ENCODE measurements at regions not wholly inside any gene's neighbourhood (a gene's known extent, or its start where the extent isn't known, plus 50 kb on each side); places are given as distances from the start of the nearest gene placed in this dataset.

DNA sequence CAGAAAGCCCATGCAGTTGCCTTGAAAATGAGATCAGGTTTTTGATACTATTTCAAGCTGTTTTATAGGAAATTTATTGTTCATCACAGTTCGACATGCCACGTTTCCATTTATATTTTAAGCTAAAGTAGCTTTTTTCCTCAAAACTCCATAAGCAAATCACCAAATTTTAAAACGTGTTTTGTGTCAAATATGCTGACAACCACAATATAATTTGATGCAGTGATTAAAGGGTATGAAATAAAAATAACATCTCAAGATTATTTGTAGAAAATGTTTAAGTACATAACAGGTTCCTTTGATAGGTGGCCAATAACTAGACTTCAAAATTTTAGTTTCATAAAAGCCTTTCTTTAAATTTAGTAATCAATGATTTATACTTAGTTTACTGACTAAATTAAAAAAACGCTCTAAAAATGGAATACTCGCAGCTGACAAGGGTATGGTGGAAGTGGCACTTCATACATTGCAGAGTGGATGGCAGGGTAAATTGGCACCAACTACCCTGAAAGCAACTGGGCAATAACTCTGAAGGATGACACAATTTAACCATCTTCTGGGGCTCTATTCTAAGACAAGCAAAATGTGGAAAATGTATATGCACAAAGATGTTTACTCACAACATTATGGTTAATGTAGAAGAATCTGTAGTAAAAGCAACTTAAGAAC is 481.6 kb downstream of the TNS3 start:
- intact Hi-C loops (cut with micrococcal nuclease) = no loop called here
- H3K36me3 ChIP-seq (ENCODE audit: control insufficient read depth, insufficient read depth, low read length) = no peaks in the 10 kb centered on the region

DNA sequence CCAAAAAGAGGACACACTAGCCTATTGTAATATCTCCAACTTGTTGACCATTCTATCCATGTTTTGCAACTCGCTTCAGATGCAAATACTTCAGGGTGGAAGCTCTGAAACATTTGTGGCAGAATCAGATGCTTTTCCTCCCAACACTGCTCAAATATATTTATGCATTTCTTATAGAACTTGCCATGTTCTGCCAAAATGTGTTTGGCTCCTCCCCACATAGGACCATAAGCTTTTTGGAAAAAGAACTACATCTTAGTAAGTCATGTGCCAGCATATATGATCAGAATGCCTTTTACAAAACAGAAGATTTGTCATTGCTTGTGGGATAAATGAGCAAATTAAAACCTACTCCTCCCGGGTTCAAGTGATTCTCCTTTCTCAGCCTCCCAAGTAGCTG is 484.5 kb downstream of the TNS3 start:
- no peaks in the 10 kb centered on the region for H3K27me3 ChIP-seq (ENCODE audit: control insufficient read depth, insufficient read depth, low read length)
- Mint-ChIP-seq H3K36me3 (no peaks in the 10 kb centered on the region), H3K9me3 (peaks cover 0 to 3% of the 10 kb centered on the region in 2 donors), H3K27ac (no peak overlapping the region), H3K4me3 (no peak overlapping the region), H3K4me1 (no peaks in the 10 kb centered on the region), H3K27me3 (ENCODE audit: low read depth in 2 of 2) (peaks cover 0 to 2% of the 10 kb centered on the region in 2 donors)
- no peak overlapping the region for H3K4me3 ChIP-seq (ENCODE audit: low read length)
- peaks cover 1% of the 10 kb centered on the region for H3K4me1 ChIP-seq (ENCODE audit: control insufficient read depth, insufficient read depth, low read length)
- no peak for ATAC-seq
- 80% methylated on average over 1 of the region's 2 CpGs for WGBS (ENCODE audit: insufficient coverage)
- no peak for DNase-seq
- no peaks in the 10 kb centered on the region for H3K36me3 ChIP-seq (ENCODE audit: control insufficient read depth, insufficient read depth, low read length)
- TF ChIP-seq, protein P1, sequence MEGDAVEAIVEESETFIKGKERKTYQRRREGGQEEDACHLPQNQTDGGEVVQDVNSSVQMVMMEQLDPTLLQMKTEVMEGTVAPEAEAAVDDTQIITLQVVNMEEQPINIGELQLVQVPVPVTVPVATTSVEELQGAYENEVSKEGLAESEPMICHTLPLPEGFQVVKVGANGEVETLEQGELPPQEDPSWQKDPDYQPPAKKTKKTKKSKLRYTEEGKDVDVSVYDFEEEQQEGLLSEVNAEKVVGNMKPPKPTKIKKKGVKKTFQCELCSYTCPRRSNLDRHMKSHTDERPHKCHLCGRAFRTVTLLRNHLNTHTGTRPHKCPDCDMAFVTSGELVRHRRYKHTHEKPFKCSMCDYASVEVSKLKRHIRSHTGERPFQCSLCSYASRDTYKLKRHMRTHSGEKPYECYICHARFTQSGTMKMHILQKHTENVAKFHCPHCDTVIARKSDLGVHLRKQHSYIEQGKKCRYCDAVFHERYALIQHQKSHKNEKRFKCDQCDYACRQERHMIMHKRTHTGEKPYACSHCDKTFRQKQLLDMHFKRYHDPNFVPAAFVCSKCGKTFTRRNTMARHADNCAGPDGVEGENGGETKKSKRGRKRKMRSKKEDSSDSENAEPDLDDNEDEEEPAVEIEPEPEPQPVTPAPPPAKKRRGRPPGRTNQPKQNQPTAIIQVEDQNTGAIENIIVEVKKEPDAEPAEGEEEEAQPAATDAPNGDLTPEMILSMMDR (IDR thresholded peaks at IDR 0.05) = no peak
- H3K9me3 ChIP-seq (ENCODE audit: control insufficient read depth, insufficient read depth, low read length) = no peaks in the 10 kb centered on the region
- no peak overlapping the region for H3K27ac ChIP-seq (ENCODE audit: low read length)
- intact Hi-C loops (cut with micrococcal nuclease) = no loop called here

More for the DNA sequence above, 481.6 kb downstream of the TNS3 start:
- Mint-ChIP-seq H3K4me1 (no peaks in the 10 kb centered on the region), H3K27ac (no peak overlapping the region), H3K9me3 (peaks cover 0 to 3% of the 10 kb centered on the region in 2 donors), H3K27me3 (ENCODE audit: low read depth in 2 of 2) (peaks cover 0 to 2% of the 10 kb centered on the region in 2 donors), H3K36me3 (no peaks in the 10 kb centered on the region), H3K4me3 (no peak overlapping the region)
- Histone ChIP-seq H3K27ac (ENCODE audit: low read length) (no peak overlapping the region), H3K27me3 (ENCODE audit: control insufficient read depth, insufficient read depth, low read length) (no peaks in the 10 kb centered on the region), H3K9me3 (ENCODE audit: control insufficient read depth, insufficient read depth, low read length) (no peaks in the 10 kb centered on the region), H3K4me1 (ENCODE audit: control insufficient read depth, insufficient read depth, low read length) (peaks cover 3% of the 10 kb centered on the region), H3K4me3 (ENCODE audit: low read length) (no peak overlapping the region)
- ATAC-seq (no peak), DNase-seq (no peak)
- TF ChIP-seq, protein P1 (IDR thresholded peaks at IDR 0.05) = no peak
- WGBS (ENCODE audit: insufficient coverage) = 100% methylated on average over 2 of the region's 5 CpGs

DNA sequence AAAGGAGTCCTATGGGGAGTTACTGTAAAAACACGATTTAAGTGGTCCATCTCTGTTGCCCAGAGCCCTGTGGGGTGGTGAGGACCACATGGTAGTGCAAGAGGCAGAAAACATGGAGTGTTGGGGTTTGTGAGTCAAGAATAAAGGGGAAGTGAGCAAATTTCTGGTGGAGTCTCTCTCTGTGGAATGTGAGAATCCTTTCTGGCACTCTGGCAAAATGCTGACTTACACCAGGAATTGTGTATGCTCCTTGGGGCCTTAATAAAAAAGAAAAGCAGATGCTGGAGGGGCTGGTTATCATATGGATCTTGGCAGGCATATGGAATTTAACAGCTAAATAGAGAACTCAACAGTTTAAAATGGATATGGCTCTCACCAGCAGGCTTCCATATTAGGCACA is 486.0 kb downstream of the TNS3 start:
- no peaks in the 10 kb centered on the region for H3K36me3 ChIP-seq (ENCODE audit: control insufficient read depth, insufficient read depth, low read length)
- H3K9me3 Mint-ChIP-seq = peaks cover 0 to 3% of the 10 kb centered on the region in 2 donors
- no peak overlapping the region for H3K4me3 ChIP-seq (ENCODE audit: low read length)
- H3K4me1 Mint-ChIP-seq = no peaks in the 10 kb centered on the region
- TF ChIP-seq, protein P1 (IDR thresholded peaks at IDR 0.05) = no peak
- H3K27ac ChIP-seq (ENCODE audit: low read length) = no peak overlapping the region
- intact Hi-C loops (cut with micrococcal nuclease) = no loop called here
- H3K27me3 ChIP-seq (ENCODE audit: control insufficient read depth, insufficient read depth, low read length) = no peaks in the 10 kb centered on the region
- no peak for ATAC-seq
- no peaks in the 10 kb centered on the region for H3K9me3 ChIP-seq (ENCODE audit: control insufficient read depth, insufficient read depth, low read length)
- DNase-seq = no peak
- H3K36me3 Mint-ChIP-seq = no peaks in the 10 kb centered on the region
- no peaks in the 10 kb centered on the region for H3K4me1 ChIP-seq (ENCODE audit: control insufficient read depth, insufficient read depth, low read length)
- H3K27ac Mint-ChIP-seq = no peak overlapping the region
- H3K27me3 Mint-ChIP-seq (ENCODE audit: low read depth in 2 of 2) = peaks cover 0 to 5% of the 10 kb centered on the region in 2 donors
- WGBS (ENCODE audit: insufficient coverage) = 76% methylated on average over 1 of the region's 1 CpG
- H3K4me3 Mint-ChIP-seq = no peak overlapping the region

DNA sequence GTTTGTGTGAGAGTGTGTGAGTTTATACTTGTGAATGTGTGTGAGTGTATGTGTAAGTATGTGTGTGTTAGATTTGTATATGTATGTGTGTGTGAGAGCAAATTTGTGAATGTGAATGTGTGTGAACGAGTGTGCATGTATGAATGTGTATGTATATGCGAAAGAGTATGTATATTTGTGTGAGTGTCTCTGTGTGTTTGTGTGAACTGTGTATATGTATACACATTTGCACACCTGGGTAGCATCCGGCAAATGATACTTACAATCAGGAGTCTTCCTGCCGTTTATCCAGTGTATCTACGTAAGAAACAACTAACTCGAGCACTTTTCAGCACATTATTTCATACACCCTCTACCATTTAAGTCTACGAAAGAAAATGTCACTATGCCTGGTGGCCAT is 487.4 kb downstream of the TNS3 start:
- intact Hi-C loops (cut with micrococcal nuclease) = no loop called here
- 95% methylated on average over 7 of the region's 7 CpGs for WGBS (ENCODE audit: insufficient coverage)
- no peak overlapping the region for H3K27ac Mint-ChIP-seq

More for the DNA sequence above, 487.4 kb downstream of the TNS3 start:
- Histone ChIP-seq H3K27ac (ENCODE audit: low read length) (no peak overlapping the region), H3K4me3 (ENCODE audit: low read length) (no peak overlapping the region), H3K27me3 (ENCODE audit: control insufficient read depth, insufficient read depth, low read length) (no peaks in the 10 kb centered on the region), H3K9me3 (ENCODE audit: control insufficient read depth, insufficient read depth, low read length) (no peaks in the 10 kb centered on the region), H3K36me3 (ENCODE audit: control insufficient read depth, insufficient read depth, low read length) (no peaks in the 10 kb centered on the region), H3K4me1 (ENCODE audit: control insufficient read depth, insufficient read depth, low read length) (no peaks in the 10 kb centered on the region)
- TF ChIP-seq, protein P1 (IDR thresholded peaks at IDR 0.05) = no peak
- ATAC-seq (no peak), DNase-seq (no peak)
- Mint-ChIP-seq H3K9me3 (peaks cover 0 to 2% of the 10 kb centered on the region in 2 donors), H3K4me3 (no peak overlapping the region), H3K4me1 (no peaks in the 10 kb centered on the region), H3K36me3 (no peaks in the 10 kb centered on the region), H3K27me3 (ENCODE audit: low read depth in 2 of 2) (peaks cover 0 to 8% of the 10 kb centered on the region in 2 donors)

Data from natural killer cell (primary cell).